ENCODE measurements at regions not wholly inside any gene's neighbourhood (a gene's known extent, or its start where the extent isn't known, plus 50 kb on each side); places are given as distances from the start of the nearest gene placed in this dataset.

DNA sequence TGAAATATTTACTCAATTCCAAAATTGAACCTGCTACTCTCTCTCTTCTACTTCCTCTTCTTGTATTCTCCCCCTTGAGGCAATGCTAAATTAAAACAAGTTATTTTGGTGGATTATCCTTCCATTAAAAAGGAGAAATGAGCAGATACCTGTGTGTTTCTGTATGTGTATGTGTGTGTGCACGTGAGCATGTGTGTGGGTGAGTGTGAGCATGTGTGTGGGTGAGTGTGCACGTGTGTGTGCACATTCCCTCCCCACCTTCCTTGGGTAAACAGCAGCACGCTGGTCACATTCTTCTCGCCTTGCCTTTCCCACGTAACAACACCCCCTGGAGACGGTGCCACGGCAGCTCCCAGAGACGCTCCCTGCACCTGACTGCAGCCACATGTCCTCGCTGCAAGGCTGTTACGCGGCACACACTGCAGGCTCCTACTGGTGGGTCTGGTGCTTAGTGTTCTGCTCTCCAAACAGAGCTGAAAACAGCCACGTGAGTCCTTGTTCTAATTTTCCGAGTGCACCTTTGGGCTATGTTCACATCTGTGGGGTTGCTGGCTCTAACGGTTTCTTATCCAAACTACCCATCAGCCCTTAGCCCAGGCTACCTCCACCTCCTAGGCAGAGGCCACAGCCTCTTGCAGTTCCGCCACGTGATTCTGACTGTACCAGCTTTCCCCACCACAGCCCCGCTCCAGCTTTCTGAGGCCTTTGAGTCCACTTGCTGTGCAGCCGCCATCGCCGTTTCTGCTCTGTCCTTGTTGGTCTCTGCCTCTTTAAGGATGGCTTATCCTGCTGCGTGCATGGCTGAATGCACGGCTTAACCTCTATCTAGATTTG lies 123.4 kb downstream of the CTTN start:
- DNase-seq = no peak

DNA sequence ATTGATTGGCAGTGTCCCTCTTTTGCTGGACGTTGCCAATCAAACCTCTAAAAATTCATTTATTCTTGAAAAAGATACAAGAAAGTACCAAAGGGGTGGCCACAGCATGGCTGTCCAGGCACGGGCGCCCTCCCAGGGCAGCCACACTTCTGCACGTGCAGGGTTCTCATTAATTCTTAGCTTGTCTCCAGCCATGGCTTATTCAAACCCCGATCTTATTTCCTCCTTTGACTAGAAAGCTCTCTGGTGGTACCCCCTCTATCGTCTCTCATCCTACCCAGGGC lies 123.9 kb downstream of the CTTN start:
- no peak for DNase-seq

DNA sequence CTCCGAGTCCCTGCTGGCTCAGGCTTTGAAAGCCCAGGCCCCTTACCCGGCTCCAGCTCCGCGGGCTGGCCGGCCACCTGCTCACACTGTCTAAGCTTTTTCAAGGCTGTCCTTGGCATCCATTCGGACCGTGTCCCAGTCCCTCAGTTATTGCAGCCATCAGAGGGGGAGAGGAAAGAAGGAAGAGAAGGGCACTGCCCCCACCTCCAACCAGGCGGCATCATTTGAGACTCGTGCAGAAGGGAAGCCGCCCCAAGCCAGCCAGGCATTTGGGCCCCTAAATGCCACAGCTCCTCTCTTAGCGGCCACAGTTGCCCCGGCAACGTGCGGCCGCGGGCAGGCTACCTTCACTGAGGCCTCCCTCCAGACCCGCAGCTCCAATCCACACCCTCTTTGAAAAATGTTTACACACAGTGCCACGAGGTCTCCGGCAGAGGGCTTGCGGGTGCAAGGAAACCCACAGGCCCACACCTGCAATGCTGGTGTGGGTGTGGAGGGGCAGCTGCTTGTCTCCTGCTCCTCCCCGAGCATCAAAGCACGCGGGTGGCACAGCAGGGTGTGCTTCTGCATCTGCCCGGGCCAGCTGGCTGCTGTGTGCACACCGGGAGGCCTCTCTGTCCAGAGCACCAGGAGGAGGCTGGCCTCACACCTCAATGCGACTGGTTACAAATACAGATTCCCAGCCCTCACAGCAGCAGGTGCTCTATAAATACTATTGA lies 124.4 kb downstream of the CTTN start:
- no peak for DNase-seq

DNA sequence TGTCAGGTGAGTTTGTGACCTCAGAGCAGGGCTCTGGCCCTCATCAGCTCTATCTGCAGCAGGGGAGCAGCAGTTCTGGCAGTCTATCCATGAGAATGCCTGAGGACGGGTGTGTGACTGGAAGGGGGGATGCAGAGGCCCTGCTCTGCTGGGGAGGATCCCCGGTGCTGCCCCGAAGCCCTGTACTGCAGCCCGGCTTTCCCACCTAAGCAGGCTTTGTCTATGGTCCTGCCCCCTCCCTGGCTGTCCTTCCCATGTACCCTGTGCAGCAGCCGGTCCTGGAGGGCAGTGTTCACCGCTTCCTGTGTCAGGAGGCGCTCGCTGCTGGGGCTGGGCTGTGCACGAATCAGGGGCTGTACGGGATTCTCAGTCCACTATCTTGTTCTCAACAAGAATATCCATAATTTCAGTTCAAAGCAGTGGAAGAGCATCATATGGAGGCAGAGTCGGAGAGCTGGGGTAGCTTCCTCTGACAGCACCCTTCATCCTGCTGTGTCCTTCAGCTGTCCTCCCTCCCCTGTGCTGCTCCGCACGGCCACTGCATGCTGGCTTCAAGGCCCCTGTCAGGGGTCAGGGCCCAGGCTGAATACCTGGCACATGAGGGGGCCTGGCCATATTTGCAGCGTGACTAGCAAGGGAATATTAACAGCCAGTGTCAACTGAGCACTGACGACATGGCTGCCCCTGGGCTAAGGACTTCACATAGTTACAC lies 125.2 kb downstream of the CTTN start:
- DNase-seq = no peak

DNA sequence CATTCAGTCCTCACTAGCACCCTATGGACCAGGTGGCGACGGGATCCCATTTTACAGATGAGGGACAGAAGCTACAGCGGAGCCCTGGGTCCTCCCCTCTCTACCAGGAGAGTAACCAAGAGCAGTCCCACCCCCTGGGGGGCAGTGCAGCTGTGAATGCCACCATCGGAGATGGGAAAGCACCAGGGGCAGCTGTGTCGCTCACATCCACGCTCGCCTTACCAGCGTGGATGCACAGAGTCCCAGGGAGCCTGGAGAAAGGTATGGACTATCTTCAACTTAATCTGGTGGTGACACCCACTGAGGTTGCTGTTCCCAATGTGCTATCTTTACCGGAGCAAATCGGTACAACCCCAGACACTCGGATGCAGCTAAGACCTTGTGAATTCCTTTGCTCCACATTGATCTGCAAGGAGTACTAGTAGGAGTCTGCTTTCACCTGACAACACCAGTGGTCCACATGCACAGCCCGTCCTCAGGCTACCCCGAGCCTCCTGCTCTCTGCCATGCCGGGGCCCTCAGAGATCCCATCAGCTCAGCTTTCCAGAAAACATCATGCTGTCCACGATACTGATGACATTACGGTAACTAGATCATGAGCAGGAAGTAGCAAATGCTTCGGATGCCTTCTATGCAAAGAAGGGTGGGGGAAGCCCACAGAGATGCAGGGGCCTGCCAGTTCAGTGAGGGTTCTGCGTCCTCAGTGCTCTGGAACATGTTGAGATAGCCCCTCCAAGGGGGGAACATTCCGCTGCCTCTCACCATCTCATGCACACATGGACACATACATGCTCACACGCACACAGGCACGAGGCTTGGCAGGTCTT lies 126.0 kb downstream of the CTTN start:
- DNase-seq = no peak

DNA sequence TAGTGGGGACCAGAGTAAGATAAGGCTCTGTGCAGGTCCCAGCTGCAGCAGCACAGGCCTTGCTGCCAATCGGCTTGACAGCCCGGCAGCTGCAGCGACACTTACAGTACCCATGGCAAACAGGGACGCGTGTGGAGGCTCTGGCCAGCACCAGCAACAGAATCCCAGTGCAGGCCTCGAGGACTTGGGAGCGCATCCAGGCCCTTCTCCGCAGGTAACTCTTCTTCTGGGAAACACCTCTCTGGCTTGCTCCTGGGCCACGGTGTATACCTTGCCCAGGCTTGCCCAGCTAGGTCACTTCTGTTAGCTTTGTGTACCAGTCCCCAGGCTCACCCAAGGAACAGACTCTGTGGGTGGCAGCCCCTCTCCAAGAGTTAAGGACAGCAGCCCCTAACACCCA lies 126.7 kb downstream of the CTTN start:
- DNase-seq = no peak

DNA sequence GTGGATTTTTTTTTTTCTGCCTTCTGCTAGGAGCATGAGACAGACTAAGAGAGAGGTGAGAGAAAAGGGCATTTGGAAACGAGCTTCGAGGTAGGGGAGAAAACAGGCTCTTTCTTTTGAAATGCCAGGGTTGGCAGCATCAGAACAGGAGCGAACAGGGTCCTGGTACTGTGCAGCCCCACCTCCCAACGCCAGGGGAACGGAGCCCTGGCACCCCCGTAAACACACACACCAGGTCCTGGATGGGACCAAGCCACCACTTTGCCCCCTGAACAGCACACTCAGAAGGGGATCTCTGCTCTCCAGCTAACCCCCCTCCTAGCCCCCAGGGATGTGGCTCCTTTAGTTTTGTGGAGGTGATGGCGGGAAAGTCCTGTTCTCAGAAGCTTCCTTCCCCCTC lies 127.1 kb downstream of the CTTN start:
- DNase-seq = no peak

DNA sequence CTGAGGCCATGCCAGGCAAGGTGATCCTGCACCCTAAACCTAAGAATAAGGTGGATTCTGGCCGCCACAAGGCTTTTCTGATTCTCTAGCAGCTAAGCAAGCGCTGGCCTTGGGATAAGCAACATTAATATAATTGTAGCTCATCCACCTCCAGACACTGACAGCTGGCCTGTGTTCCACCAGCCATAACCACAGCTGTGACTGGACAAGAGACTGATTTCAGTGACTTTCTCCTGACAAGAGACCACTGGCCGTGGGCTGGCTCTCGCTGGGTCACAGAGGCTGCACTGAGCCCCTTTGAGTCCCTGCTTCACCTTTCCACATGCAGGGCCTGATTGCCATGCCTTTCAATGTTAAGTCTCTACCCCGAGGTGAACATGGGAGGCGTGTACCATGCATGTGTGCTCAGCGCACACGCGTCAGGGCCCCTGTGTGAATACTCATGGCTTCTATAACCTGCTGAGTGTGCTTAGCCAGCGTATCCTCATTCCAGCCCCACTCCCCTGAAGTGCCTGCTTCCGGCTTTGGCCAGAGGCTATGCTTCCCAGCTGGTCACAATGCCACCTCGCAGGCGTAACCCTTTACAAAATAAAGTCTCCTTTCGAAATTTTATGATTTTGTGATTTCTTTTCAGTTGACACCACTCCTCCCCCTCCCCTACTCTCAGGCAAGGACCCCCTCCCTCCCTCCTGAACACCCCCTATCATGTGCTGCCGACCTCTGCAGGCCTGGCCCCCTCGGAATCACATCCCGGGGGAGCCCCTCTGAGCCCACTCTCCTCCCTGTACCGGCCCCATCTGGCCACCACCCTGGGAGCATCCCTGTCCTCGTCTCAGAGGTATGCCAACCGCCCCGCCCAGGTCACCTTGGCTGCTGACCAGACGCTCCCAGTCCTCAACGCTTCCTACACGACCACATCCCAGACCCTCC lies 128.1 kb downstream of the CTTN start:
- no peak for DNase-seq

DNA sequence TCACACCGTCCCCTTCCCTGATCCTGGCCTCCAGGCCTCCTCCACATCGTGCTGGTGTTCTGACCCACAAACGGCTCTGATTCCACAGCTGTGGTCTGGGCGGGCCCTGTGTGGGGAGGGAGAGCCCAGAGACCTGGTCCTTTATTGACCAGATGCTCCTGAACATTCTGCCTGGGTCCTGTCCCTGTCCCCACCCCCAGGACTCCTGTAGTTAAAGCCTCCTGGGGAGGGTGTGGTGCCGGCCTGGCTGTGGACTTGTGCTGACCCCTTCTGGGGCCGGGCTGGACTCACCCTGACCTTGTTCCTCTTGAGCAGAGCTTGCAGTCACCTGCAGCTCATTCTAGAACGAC lies 128.7 kb downstream of the CTTN start:
- no peak for DNase-seq

DNA sequence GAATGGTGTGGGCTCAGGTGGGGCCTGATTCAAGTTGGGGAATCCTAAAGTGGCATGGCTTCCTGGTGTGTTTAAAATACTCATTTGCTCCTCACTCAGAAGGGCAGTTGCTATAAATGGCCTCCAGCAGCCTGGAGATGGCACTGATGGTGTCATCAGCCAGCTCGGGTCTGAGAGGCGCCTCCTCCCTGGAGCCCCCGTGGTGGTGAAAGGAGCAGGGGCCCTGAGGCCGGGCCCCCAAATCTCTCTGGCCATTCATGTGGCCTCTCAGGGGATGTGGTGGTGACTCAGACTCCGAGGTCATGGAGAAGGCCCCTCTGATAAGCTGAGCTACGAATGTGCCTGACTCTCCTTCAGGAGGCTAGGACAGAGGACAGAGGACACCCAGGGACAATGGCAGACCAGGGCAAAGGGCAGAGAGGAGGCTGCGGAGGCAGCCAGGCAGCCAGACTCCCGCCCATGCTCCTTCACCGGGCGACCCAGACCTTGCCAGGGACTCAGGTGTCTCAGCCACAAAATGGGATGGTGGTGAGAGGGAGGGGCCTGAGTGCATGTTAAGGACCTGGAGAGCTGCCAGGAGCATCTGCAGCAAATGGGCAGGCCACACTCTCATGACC lies 129.2 kb downstream of the CTTN start:
- no peak for DNase-seq

DNA sequence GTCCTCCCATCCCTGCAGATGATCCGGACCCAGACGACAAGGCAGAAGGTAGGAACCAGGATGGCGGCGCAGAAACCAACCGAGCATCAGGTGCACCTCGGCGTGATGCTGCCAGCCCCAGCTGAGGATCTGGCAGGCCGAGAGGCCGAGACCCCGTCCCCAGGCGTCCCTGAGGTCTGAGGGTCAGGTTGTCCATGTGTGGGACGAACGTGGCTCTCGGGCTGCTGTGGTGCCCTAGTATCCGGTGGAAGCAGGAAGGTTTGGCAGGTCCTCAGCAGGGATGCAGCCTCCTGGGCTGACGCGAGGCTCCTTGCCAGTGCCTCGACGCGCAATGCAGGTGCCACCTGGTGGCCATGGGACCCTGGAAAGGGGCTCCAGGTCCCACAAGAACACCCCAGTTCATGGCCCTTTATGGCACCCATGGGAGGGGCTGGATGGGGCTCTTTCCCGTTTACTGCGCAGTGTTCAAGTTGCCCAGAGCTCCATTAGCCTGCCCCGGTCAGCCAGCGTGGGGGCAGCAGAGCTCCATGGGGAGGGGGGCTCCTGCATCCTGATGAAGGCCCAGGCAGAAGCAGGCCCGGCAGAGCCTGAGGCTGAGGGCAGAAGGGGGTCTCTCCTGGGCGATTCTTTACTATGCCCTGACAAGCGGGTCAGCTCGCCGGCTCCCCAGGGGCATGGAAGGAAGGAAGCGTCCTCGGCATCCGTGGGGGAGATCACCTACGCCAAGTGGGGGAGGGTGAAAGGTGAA lies 129.9 kb downstream of the CTTN start:
- DNase-seq = no peak

DNA sequence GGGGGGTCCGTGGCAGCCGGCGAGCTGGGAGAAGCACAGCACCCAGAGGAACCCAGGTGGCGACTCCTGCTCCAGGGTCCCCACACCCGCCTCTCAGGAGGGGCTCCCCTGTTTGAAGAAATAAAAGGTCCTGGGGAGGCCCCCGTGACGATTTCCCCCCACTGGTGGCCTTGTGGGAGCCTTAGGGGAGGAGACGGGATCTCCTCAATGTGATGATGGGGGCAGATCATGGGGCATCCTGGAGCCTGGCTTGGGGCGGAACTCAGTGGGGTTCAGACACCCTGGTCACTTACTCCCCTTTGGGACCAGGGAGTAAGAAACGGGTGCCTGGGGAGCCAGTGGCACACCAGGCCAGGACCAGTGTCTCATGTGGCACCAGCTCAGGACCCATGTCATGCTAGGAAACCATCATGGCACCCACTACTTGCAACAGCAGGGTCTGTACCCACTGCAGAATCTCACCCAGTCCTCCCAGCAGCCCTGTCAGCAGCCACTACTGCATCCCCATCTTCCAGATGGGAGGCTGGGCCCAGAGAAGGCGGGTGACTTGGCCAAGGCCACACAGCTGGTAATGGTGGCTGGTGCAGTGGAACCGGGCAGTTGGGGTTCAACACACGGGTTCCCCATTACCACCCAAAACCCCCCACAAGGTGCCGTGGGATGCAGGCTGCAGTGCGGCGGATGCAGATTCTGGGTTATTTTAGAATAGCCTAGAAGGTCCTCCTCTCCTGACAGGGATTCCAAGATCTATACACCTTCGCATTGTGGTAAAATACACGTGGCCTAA lies 130.7 kb downstream of the CTTN start:
- DNase-seq = no peak

DNA sequence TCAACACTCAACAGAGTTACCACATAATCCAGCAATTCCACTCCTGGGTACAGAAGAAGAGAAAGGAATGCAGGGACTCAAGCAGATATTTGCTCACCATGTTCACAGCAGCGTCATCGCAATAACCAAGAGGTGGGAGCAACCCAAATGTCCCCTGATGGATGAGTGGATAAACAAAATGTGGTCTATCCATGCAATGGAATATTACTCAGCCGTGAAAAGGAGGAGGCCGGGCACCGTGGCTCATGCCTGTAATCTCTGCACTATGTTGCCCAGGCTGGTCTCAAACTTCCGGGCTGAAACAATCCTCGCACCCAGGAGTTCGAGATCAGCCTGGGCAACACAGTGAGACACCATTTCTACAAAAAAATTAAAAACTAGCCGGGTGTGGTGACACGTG lies 131.7 kb downstream of the CTTN start:
- no peak for DNase-seq

DNA sequence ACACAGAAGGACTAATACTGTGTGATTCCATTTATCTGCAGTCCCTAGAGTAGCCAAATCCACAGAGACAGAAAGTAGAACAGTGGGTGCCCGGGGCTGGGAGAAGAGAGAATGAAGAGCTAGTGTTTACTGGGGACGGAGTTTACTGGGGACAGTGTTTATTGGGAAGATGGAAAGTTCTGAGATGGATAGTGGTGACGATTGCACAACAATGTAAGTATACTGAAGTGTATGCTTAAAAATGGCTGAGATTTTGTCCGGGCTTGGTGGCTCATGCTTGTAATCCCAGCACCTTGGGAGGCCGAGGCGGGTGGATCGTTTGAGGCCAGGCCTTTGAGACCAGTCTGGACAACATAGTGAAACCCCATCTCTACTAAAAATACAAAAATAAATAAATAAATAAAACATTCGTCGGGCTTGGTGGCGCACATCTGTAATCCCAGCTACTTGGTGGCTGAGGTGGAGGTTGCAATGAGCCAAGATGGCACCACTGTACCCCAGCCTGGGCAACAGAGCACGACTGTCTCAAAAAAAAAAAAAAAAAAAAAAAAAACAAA lies 132.4 kb downstream of the CTTN start:
- DNase-seq = no peak

DNA sequence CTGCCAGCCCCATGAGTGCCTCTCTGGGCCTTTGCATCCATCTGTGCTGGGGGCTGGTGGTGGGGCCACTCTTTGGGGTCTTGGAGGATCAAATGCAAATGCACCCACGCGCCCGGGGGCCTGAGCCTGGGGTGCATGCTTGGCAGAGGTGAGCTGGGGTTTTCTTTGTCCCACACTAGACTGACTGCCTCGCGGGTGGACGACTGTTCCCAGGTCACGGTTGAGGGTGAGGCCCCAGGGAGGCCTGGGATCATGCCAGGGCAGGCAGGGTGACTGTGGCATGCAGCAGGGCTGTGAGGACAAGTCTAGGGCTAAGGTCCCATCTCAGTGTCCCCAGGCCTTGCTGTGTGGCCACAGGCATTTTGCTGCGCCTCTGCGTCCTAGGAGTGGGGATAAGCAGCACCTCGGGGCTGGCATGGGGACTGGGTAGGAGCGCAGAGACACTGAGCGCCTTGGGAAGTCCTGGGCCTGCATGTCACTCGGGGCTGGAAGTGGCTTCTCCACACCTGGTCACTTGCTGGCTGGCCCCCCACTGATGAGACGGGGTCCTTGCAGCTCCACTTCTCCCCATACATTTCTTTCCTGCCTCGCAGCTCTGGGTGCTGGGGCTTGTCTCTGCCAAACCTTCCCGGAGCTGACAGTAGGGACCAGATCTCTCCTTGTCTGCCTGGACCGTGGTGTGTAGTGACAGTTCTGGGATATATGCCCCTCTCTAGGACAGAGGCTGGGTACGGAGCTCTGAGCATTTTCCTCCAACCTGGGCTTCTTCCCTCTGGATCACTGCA lies 133.1 kb downstream of the CTTN start:
- DNase-seq = no peak

DNA sequence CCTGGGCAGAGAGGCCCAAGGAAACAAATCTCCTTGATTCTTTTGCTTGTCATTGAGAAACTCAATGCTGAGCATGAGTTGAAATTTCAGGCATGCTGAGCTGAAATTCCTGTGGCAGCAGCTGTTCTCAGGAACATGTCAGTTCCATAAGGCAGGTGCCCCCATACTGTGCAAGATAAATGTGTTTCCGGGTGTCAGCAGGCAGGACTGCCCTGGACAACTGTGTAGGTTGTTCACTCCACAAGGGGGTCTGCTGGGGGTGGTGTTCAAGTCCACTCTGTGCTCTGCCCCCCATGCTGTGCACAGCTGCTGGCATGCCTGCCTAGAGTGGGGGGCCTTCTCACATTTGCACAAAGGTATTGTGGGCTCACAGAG lies 133.7 kb downstream of the CTTN start:
- DNase-seq = no peak

DNA sequence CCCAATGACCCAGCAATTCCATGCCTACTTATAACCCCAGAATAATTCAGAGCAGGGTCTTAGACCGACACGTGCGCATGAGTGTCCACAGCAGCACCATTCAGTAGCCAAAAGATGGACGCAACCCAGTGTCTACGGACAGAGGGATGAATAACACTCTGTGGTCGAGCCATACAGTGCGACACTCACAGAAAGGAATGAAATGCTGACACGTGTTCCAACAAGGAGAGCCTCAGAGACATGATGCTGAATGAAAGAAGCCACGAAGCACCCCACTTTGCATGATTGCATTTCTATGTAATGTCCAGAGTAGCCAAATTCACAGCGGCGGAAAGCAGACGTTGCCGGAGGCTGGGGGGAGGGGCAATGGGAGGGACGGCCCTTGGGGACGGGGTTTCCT lies 134.4 kb downstream of the CTTN start:
- DNase-seq = no peak

Data from left kidney (tissue), 1 donor.